ENCODE measurements at regions not wholly inside any gene's neighbourhood (a gene's known extent, or its start where the extent isn't known, plus 50 kb on each side); places are given as distances from the start of the nearest gene placed in this dataset.

GRCh38 chr7:16210171-16210570, 211.2 kb downstream of the CRPPA start:
- H3K4me2 ChIP-seq (ENCODE audit: low read depth, low read length) = no peak overlapping the region
- H2BK15ac ChIP-seq (ENCODE audit: low read depth, low read length) = no peak overlapping the region
- in situ Hi-C loops (cut with MboI; ENCODE audit: low sequenced_read_pairs) = no loop called here
- DNase-seq (no peak), ATAC-seq (ENCODE audit: low read depth) (no peak)
- no peak overlapping the region for H2AK5ac ChIP-seq (ENCODE audit: low read depth, low read length)
- no peak overlapping the region for H4K8ac ChIP-seq (ENCODE audit: low read depth in 2 of 2, low read length in 2 of 2)
- H4K5ac ChIP-seq (ENCODE audit: low read depth, low read length) = no peak overlapping the region
- TF ChIP-seq BHLHE40 (IDR thresholded peaks at IDR 0.05; ENCODE audit: low read depth, low read length) = no peak
- no peak for TF ChIP-seq ELK1 (IDR thresholded peaks at IDR 0.05; ENCODE audit: borderline replicate concordance, low read depth, low read length)
- no peak overlapping the region for H2BK20ac ChIP-seq (ENCODE audit: low read depth, low read length)
- ChIA-PET POLR2A (ENCODE audit: unreplicated experiment) (interaction anchor here (0.6 kb wide), 1 partner anchor 13 kb away, joined by 3 read pairs; no protein-coding TSS in a partner anchor), CTCF (interaction anchor here (0.6 to 0.7 kb wide), 2 partner anchors 14 to 271 kb away, joined by 3 to 4 read pairs; no protein-coding TSS in a partner anchor)
- H2BK120ac ChIP-seq (ENCODE audit: low read depth, low read length) = no peak overlapping the region
- no peaks in the 10 kb centered on the region for H3K9me3 ChIP-seq (ENCODE audit: control insufficient read depth, insufficient read depth, low read length)
- H4K91ac ChIP-seq (ENCODE audit: insufficient read depth, low read depth, low read length) = no peak overlapping the region
- dilution Hi-C loops (cut with HindIII; ENCODE audit: low sequenced_read_pairs, unreplicated experiment) = no loop called here
- intact Hi-C loops (cut with micrococcal nuclease) = no loop called here
- H4K20me1 ChIP-seq (ENCODE audit: insufficient read depth, low read length) = no peaks in the 10 kb centered on the region
- H3K79me1 ChIP-seq (ENCODE audit: low read depth in 1 of 2, low read length in 2 of 2) = no peaks in the 10 kb centered on the region
- H2BK5ac ChIP-seq (ENCODE audit: low read depth, low read length, poor library complexity, severe bottlenecking) = no peak overlapping the region
- no peak overlapping the region for H3K27ac ChIP-seq (ENCODE audit: insufficient read depth, low read length)
- H3K9me1 ChIP-seq (ENCODE audit: insufficient read depth, low read length) = no peaks in the 10 kb centered on the region
- H2AK9ac ChIP-seq (replicated peaks; ENCODE audit: low read depth, low read length, poor library complexity) = no peak overlapping the region
- no peak overlapping the region for H3K4me3 ChIP-seq (ENCODE audit: insufficient read depth, low read depth, low read length)
- H3K14ac ChIP-seq (replicated peaks; ENCODE audit: low read depth, low read length) = no peak overlapping the region
- H3K36me3 ChIP-seq (ENCODE audit: control insufficient read depth, insufficient read depth, low read length) = no peaks in the 10 kb centered on the region
- no peak overlapping the region for H3K9ac ChIP-seq (ENCODE audit: low read depth, low read length)
- no peak overlapping the region for H3K56ac ChIP-seq (ENCODE audit: extremely low read depth, insufficient read depth, low read length)
- H3K27me3 ChIP-seq (ENCODE audit: control insufficient read depth, insufficient read depth, low read length) = no peaks in the 10 kb centered on the region
- no peak overlapping the region for H3K23ac ChIP-seq (ENCODE audit: low read depth, low read length)
- WGBS, 2 experiments (ENCODE audit: extremely low coverage in 2 of 2, insufficient read length in 1 of 2) = 86% methylated on average over 1 of the region's 2 CpGs; no CpG with 5 or more reads in 1 of the 2 experiments
- no peaks in the 10 kb centered on the region for H3K4me1 ChIP-seq (ENCODE audit: control insufficient read depth, insufficient read depth, low read length)
- no peak overlapping the region for H3K18ac ChIP-seq (ENCODE audit: low read depth, low read length)
- no peak overlapping the region for H2AFZ ChIP-seq (replicated peaks; ENCODE audit: low read length, poor library complexity)
- no TSS peak for BruUV-seq (replicated peaks)
- no peak overlapping the region for H3K4ac ChIP-seq (ENCODE audit: low read depth, low read length)
